NCI-H1694 treated with DMSO at 0.1 percent for 48 hours (cell line): ENCODE measurements at regions not wholly inside any gene's neighbourhood (a gene's known extent, or its start where the extent isn't known, plus 50 kb on each side); places are given as distances from the start of the nearest gene placed in this dataset.
"Not testable (repeated sequence)": the region's sequence is repeated elsewhere in the genome, so short reads cannot be mapped to it uniquely, and the experiment has no call there.

Source experiments
- DNase-seq: peaks from one replicate; lab custom pipeline; 2025; lab: John Stamatoyannopoulos, UW

DNA sequence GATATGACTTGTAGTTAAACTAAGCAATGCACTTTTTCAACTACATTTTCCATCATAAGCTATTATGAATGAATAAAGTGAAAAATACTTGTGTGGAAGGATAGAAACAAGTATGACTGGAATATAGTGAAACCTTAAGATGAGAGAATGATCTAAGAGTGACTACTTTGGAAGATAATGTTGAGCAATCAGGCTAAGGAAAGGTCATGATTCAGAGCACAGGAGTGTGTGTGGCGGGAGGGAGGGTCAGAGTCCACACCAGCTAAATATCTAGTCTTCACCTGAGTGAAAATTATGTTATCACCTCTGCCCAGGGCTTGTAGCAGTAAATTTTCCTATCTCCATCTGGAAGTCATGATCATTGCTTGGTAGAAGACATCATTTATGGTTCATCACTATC, 833.4 kb upstream of the ATXN8OS start:
- no peak for DNase-seq

DNA sequence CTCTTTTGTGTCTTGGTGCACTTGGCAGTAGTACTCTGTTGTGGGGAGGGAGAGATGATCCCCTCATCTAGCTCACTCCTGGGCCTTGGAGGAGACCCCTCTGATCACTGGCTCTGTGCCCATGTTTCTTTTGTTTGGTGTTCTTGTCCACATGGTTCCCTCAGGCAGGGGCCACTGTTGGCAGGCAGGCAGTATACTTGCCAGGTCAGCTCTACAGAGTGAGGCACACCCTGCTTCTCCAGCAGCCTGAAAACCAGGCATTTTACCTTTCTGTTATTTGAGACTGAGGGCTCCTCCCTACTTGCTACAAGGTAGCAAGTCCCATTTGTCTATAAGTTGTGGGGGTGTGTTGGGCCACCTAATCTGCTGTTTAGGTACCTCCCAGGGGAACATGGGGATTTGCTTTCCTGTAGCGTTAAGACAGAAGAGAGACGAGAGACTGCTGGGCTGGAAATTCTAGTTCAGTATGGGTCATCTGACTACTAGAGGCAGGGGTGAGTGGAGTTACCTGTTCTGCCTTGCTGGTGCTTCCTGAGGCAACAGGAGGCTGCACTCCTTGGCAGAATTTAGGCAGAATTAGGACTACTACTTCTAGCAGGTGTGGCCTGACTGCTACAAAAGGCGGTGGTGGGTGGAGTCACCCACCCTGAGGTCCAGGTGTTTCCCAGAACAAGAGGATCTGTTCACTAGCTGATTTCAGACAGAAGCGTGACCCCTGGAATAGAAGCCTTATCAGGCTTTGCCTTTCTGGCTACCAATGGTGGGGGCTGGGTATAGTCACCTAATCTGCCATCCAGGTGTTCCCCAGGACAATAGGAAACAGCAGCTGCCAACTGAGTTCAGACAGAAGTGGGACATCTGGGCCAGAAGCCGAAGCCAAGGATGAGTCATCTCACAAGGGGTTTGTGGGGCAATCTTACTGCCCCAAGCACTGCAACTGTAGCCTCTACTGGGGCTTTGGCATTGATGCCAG, 843.0 kb upstream of the ATXN8OS start:
- DNase-seq: no peak

DNA sequence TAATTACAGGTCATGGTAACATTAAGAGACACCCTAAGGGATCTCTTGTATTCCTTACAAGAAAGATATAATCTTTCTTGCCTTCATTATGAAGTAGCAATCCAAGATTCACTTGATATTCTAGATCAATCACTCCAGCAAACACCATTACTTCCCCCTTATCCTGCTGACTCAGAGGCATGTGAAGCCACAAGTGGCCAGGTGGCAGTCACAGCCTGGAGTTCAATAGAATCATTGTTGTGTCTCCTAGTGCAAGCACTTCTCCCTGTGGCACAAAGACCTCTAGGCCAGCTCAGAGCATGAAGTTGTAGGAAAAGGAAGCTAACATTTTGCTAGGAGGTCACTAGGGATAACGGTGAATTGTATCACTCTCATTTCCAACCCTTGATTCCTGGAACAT, 864.3 kb upstream of the ATXN8OS start:
- no peak for DNase-seq

DNA sequence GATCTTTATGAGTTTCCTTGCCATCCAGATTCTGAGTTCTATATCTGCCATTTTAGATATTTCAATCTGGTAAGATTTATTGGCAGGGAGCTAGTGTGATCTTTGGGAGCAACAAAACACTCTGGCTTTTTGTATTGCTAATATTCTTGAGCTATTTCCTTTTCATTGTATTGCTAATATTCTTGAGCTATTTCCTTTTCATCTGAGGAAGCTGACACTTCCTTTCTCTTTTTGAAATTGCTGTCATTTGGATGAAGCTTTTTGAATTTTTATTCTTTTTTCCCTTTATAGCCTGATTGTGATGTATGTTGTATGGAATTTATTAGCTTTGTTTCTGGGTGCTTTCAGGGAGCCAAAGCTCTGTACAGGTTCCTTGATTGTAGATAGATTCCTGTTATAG, 873.5 kb upstream of the ATXN8OS start:
- no peak for DNase-seq

DNA sequence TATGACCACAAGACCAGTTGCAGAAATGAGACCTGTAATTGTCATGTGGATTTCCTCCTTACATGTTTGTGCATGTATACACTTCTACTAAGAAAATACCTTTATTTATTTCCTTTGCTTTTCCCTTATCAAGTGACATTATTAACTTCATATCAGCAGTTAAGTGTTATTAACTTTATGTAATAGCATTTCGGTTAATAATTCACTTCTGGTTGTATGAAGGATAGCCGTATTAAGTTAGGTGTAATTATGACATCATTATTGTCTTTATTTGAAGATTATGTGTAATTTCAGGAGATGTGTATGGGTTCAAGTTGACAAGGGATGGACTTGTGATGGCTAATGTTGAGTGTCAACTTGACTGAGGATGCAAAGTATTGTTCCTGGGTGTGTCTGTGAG, 881.2 kb upstream of the ATXN8OS start:
- DNase-seq: no peak

DNA sequence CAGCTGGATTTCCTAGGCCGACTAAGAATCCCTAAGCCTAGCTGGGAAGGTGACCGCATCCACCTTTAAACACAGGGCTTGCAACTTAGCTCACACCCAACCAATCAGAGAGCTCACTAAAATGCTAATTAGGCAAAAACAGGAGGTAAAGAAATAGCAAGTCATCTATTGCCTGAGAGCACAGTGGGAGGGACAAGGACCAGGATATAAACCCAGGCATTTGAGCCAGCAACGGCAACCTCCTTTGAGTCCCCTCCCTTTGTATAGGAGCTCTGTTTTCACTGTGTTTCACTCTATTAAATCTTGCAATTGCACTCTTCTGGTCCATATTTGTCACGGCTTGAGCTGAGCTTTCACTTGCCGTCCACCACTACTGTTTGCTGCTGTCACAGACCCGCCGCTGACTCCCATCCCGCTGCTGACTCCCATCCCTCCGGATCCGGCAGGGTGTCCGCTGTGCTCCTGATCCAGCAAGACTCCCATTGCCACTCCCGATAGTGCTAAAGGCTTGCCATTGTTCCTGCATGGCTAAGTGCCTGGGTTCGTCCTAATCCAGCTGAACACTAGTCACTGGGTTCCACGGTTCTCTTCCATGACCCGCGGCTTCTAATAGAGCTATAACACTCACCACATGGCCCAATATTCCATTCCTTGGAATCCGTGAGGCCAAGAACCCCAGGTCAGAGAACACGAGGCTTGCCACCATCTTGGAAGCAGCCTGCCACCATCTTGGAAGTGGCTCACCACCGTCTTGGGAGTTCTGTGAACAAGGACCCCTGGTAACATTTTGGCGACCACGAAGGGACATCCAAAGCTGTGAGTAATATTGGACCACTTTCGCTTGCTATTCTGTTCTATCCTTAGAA, 885.8 kb upstream of the ATXN8OS start:
- not testable (repeated sequence) for DNase-seq

DNA sequence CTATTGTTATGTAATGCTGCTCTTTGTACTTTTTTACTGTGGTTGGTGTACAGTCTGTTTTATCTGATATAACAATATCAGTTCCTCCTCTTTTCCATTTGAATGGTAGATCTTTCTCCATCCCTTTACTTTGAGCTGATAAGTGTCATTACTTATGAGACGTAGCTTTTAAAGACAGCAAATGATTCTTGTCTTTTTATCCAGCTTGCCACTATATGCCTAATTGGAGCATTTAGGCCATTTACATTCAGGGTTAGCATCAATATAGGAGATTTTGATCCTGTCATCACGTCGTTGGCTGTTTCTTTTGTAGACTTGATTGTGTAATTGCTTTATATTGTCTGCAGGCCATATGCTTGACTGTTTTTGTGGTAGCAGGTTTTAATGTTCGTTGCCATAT, 894.2 kb upstream of the ATXN8OS start:
- no peak for DNase-seq

DNA sequence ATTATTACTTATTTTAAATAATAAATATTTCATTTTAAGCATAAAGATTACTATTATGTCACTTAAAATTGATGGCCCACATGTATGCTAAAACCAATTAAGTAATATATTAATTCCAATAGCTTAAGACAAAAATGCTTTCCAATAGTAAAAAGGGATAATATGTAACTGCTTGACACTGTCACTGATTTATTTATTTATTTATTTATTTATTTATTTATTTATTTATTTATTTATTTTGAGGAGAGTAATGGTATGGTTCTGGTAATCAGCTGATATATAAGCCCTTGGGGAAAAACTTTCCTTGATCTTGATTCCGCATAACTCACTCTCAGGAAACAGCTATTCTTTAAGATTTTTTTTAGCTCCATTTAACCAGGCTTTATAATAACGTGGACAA, 903.0 kb upstream of the ATXN8OS start:
- DNase-seq: no peak

DNA sequence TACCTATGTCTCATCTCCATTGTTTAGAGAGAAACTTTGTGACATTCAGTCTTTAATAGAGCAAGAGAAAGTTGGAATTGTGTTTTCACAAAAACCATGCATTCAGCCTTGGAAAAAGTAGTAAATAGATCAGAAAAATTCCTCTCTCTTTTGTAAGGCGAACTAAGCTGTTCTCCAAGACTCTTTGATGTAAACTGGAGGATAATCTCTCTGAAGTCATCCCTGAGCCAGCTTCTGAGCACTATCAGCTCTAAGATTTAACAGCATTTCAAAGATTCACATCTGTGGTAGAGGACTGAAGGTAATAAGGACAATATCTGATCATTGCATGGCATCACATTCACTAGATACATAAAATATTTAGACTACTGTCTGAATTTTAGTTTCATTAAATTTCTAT, 904.6 kb upstream of the ATXN8OS start:
- DNase-seq: no peak

DNA sequence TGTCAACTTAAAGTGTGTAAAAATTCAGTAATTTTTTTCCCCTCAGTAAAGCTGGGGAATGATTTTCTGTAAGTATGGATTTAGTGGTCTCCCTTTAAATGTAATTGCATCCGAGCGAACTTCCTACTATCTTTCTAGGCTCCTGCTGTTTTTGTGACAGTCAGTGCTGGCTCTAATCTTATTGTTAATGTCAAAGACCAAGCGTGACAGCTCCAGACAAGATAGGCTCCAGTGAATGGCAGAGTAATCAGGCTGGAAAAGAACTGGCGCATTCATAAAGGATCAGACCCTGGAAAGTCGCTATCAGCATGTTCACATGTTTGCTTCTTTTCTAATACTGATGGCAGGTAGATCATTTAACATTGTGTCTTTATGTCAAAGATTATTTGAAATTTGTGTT, 908.0 kb upstream of the ATXN8OS start:
- DNase-seq: no peak

DNA sequence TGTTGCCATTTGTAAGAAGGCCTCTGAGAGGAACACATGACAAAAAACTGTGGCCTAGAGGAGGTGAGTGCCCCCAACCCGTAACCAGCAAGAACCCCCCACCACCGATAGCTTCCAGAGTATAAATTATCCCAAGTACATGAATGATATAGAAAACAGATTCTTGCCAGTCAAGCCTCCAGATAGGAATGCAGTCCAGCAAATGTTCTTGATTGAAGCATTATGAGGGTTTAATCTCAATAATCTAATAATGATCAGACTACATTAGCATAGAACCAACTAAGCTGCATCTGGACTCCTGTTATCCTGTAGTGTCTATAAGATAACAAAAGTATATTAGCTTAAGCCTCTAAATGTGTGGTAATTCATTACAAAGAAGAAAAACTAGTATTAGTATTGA, 908.9 kb upstream of the ATXN8OS start:
- no peak for DNase-seq

DNA sequence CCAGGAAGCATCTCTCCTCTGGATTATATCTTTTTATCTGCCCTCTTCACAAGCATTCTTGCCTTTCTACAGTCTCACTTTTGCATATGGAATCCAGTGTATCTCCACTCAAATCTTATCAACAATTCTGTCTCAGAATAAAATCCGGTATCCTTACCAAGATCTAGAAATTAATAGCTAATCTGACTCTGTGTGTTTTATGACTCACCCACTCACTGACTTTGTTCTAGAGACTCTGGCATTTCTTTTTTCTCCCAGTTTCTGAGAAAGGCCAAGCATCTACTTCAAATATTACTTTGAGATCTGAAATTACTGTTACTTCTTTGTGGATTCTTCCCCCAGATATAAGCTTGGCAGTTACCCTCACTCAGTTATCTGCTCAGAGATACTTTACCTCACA, 913.5 kb upstream of the ATXN8OS start:
- DNase-seq: no peak

DNA sequence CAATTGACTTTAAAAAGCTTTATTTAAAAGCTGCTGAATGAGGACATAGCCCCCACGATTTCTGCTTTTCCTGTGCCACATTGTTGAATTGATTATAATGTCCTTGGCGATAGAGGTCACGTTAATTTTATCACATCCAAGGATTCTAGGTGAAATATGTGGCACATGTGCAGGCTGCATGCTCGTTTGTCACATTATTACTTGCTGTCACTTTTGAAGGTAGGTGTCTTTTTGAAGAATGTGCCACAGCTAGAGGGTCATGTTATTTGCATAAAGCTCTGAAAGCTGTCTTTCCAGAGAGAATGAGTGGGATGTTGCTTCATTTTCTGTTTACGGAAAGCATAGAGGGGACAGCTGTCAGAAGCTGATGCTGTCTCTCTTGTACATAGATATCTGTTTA, 927.6 kb upstream of the ATXN8OS start:
- DNase-seq: no peak

DNA sequence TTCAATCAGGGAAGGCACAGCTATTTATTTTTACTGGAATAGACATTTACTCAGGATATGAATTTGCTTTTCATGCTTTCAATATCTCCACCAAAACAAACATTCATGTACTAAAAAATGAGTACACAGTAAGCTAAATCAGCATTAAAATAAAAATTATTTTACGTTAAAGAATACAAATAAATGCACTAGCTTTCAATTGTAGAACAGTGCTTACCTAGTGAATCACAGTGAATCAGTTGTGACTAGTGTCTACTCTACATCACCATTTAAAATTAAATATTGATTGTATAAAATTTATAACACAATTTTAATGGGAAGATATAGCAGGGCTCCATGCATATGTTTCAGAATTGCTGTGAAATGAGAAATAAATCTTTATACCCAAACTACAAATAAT, 929.6 kb upstream of the ATXN8OS start:
- no peak for DNase-seq

DNA sequence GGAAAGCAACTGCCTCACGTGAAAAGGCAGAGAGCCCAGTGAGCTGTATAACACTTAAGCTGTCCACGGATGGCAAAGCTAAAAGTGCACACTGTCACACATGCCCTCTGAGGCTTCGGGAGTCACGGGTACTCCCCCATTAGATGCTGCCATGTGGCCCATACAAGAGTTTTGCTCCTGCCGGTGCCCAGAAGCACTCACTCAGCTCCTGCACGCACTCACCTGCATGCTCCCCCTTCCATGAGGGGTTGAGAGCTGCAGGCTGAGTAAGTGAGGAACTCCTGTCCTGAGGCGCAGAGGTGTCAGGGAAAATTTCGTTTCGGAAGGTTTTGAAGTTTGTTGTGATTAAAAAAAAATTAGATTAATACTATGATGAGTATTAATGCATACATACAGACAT, 939.2 kb upstream of the ATXN8OS start:
- no peak for DNase-seq

DNA sequence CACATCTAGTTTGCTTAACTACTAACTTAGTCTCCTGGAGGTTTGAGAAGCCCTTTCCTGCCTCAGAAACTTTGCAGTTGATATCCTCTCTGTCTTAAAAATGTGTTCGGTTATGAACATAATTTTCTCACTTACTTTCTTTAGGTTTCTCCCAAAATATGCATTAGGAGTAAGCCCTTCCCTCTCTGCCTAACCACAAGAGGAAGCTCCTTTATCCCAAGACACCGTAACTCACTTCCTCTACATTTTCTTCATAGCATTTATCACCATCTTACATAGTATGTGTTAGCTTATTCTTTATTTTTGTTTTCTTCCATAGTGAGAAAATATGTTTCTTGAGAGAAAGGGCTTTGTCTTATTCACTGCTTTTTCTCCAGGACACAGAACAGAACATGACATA, 952.5 kb upstream of the ATXN8OS start:
- DNase-seq: no peak

DNA sequence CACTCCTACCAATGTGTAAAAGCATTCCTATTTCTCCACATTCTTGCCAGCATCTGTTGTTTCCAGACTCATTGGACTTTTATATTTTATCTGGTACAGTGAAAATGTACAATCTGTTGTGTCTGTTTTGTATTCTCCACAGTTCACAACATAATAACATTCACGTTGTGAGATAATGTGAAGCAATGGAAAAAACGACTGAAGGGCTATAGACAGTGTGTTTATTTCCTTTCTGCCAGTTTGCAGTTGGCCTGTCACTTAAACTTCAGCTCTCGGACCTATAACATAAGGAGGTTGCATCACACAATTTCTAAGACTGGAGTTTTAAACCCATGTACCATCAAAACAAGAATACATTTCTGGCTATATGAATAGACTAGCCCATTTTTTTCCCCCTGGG, 965.5 kb upstream of the ATXN8OS start:
- DNase-seq: no peak

DNA sequence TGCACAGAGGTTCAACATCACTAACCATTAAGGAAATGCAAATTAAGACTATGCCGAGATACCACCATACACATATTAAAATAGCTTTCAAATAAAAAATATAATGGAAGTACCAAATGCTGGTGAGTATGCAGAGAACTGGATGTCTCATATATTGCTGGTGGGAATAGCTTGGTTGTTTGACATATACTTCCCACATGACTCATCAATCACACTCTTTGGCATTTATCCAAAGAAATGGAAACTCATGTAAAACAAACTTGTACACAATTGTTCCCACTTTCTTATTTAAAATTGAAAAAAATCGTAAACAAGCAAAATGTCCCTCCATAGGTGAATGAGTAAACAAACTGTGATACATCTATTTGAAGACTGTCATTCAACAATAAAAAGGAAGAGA, 982.6 kb upstream of the ATXN8OS start:
- DNase-seq: no peak

DNA sequence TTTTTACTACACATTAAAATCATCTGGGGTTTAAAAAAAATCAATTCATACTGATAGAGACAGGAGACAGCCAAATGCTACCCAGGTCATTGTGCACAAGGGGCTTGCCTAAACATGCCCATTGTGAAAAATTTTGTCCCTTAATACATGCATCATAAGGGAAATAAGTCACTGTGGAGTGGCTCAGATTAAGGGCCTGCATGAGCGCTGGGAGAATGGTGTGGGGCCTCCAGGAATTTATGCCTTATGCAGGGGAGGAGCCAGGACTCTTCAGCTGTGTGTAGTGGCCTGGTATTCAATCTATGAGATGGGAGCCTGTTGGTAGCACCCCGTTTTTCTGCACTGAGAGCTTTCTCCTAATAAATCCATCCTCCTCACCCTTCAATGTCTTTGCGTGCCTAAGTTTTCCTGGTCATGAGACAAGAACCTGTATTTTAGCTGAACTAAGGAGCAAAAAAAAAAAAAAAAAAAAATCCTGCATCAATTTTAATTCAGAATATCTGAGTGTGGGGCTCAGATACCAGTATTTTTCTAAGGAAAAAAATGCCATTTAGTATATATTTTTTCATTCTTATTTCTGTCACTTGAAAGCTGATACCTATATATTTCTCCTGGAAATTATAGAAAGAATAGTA, 997.6 kb upstream of the ATXN8OS start:
- no peak for DNase-seq

DNA sequence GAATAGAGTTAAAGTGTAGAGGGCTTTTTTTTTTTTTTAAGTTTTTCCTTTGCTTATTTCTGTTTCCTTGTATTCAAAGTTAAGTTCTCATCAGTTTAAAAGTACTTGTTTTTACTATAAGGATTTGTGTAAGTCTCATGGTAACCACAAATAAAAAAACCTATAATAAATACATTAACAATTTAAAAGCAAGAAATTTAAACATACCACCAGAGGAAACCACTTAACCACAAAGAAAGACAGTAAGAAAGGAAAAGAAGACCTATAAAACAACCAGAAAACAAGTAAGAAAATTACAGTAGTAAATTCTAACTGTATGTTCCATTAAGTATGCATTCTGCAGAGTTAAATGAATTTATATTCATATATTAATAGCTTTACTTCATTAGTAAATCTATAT, 999.1 kb upstream of the ATXN8OS start:
- no peak for DNase-seq

DNA sequence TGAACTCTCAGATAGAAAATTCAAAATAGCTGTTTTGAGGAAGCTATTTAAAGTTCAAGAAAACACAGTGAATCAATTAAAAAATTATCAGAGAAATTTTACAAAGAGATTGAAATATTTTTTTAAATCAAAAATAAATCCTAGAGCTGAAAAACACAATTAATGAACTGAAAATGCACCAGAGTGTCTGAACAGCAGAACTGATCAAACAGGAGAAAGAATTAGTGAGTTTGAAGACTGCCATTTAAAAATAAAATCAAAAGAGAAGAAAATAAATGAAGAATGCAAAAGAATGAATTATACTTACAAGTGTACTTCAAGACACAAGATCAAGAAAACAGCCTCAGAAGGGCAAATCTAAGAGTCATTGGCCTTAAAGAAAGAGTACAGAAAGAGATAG, 1000.2 kb upstream of the ATXN8OS start:
- DNase-seq: no peak

DNA sequence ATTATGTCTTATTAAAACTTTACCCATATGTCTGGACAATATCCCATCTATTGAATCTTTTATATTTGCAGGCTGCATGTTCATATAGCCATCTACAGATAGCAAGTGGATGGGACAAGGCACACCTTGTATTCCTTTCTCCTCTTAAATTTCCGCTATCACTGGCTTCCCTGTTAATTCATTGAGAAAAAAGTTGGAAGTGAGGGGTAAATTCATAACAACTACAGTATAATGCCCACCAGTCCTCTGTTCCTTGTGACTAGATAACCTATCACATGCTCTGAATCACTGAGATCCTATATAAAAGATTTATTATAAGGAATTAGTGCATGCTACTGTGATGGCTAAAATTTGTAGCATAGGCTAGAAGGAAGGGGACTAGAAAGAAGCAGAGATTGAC, 1005.8 kb upstream of the ATXN8OS start:
- no peak for DNase-seq

DNA sequence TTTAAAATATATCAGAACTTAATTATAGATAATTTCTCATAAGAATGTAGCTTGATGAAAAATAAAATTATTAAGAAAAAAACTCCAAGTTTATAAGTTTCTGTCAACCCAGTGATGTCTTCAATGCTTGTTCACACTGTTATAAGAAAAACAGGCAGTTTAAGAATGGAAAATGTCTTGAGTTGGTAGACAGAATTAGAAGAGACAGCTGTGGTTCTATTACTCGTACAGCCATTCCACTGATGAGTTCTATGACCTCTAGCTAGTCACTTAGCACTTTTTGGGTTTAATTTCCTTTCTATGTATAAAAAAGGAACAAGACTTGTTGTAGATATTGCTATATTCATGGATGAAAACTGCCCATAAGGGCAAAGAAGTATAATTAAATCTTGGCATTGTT, 1013.1 kb upstream of the ATXN8OS start:
- DNase-seq: no peak
